ENCODE measurements at regions not wholly inside any gene's neighbourhood (a gene's known extent, or its start where the extent isn't known, plus 50 kb on each side); places are given as distances from the start of the nearest gene placed in this dataset.

GRCh38 chr10:78335691-78336401, 302.2 kb downstream of the RPS24 start:
- Histone ChIP-seq H3K18ac (ENCODE audit: low read length) (no peak overlapping the region), H2BK15ac (replicated peaks; ENCODE audit: low read depth) (no peak overlapping the region), H4K8ac (ENCODE audit: low read depth, low read length) (no peak overlapping the region), H3K4me2 (ENCODE audit: low read length) (no peak overlapping the region), H3K9ac (ENCODE audit: low read length) (no peak overlapping the region), H2BK5ac (ENCODE audit: low read length) (no peak overlapping the region), H4K5ac (ENCODE audit: low read length) (no peak overlapping the region), H3K27ac (ENCODE audit: low read depth, low read length) (no peak overlapping the region), H3K79me1 (ENCODE audit: low read length) (no peaks in the 10 kb centered on the region), H3K23ac (ENCODE audit: low read length) (no peak overlapping the region), H3K36me3 (ENCODE audit: control insufficient read depth, insufficient read depth, low read length) (no peaks in the 10 kb centered on the region), H3K27me3 (ENCODE audit: insufficient read depth, low read length, poor library complexity) (no peaks in the 10 kb centered on the region), H2BK120ac (ENCODE audit: low read depth, low read length) (no peak overlapping the region), H3K4me3 (ENCODE audit: low read length) (no peak overlapping the region), H3K56ac (ENCODE audit: low read length) (no peak overlapping the region), H3K79me2 (ENCODE audit: control insufficient read depth, insufficient read depth, low read length) (no peaks in the 10 kb centered on the region), H3K4me1 (ENCODE audit: control insufficient read depth, low read depth, low read length) (no peaks in the 10 kb centered on the region), H2AK5ac (ENCODE audit: low read length) (no peak overlapping the region), H3K4ac (ENCODE audit: low read depth, low read length) (no peak overlapping the region)
- DNase-seq = no peak
- no CpG with 5 or more reads among the region's 5 CpGs for WGBS (ENCODE audit: extremely low coverage, insufficient coverage, low lambda C conversion rate)

- no peak for DNase-seq
- no peaks in the 10 kb centered on the region for H3K36me3 ChIP-seq (ENCODE audit: control insufficient read depth, insufficient read depth, low read length)
- no peaks in the 10 kb centered on the region for H3K4me1 ChIP-seq (ENCODE audit: control insufficient read depth, low read depth, low read length)
- H4K8ac ChIP-seq (ENCODE audit: low read depth, low read length) = no peak overlapping the region
- H3K4me3 ChIP-seq (ENCODE audit: low read length) = no peak overlapping the region
- no peak overlapping the region for H3K4ac ChIP-seq (ENCODE audit: low read depth, low read length)
- WGBS (ENCODE audit: extremely low coverage, insufficient coverage, low lambda C conversion rate) = no CpG with 5 or more reads among the region's 2 CpGs
- H3K23ac ChIP-seq (ENCODE audit: low read length) = no peak overlapping the region
- no peak overlapping the region for H3K18ac ChIP-seq (ENCODE audit: low read length)
- no peak overlapping the region for H3K56ac ChIP-seq (ENCODE audit: low read length)
- no peak overlapping the region for H2AK5ac ChIP-seq (ENCODE audit: low read length)
- no peak overlapping the region for H2BK5ac ChIP-seq (ENCODE audit: low read length)
- no peaks in the 10 kb centered on the region for H3K27me3 ChIP-seq (ENCODE audit: insufficient read depth, low read length, poor library complexity)
- no peak overlapping the region for H2BK15ac ChIP-seq (replicated peaks; ENCODE audit: low read depth)
- no peaks in the 10 kb centered on the region for H3K79me2 ChIP-seq (ENCODE audit: control insufficient read depth, insufficient read depth, low read length)
- H3K79me1 ChIP-seq (ENCODE audit: low read length) = no peaks in the 10 kb centered on the region
- H4K5ac ChIP-seq (ENCODE audit: low read length) = no peak overlapping the region
- no peak overlapping the region for H3K9ac ChIP-seq (ENCODE audit: low read length)
- no peak overlapping the region for H3K4me2 ChIP-seq (ENCODE audit: low read length)
- no peak overlapping the region for H3K27ac ChIP-seq (ENCODE audit: low read depth, low read length)
- no peak overlapping the region for H2BK120ac ChIP-seq (ENCODE audit: low read depth, low read length)
Observed at GRCh38 chr10:78336402-78336791, 302.7 kb downstream of the RPS24 start.

GRCh38 chr10:78337016-78337415, 303.4 kb downstream of the RPS24 start:
- Histone ChIP-seq H3K36me3 (ENCODE audit: control insufficient read depth, insufficient read depth, low read length) (no peaks in the 10 kb centered on the region), H3K79me2 (ENCODE audit: control insufficient read depth, insufficient read depth, low read length) (no peaks in the 10 kb centered on the region), H2BK120ac (ENCODE audit: low read depth, low read length) (no peak overlapping the region), H4K5ac (ENCODE audit: low read length) (no peak overlapping the region), H3K4me1 (ENCODE audit: control insufficient read depth, low read depth, low read length) (no peaks in the 10 kb centered on the region), H3K9ac (ENCODE audit: low read length) (no peak overlapping the region), H2AK5ac (ENCODE audit: low read length) (no peak overlapping the region), H3K4me2 (ENCODE audit: low read length) (no peak overlapping the region), H3K4ac (ENCODE audit: low read depth, low read length) (no peak overlapping the region), H2BK5ac (ENCODE audit: low read length) (no peak overlapping the region), H3K79me1 (ENCODE audit: low read length) (no peaks in the 10 kb centered on the region), H3K56ac (ENCODE audit: low read length) (no peak overlapping the region), H3K4me3 (ENCODE audit: low read length) (no peak overlapping the region), H3K27ac (ENCODE audit: low read depth, low read length) (no peak overlapping the region), H2BK15ac (replicated peaks; ENCODE audit: low read depth) (no peak overlapping the region), H3K18ac (ENCODE audit: low read length) (no peak overlapping the region), H4K8ac (ENCODE audit: low read depth, low read length) (no peak overlapping the region), H3K23ac (ENCODE audit: low read length) (no peak overlapping the region), H3K27me3 (ENCODE audit: insufficient read depth, low read length, poor library complexity) (no peaks in the 10 kb centered on the region)
- WGBS (ENCODE audit: extremely low coverage, insufficient coverage, low lambda C conversion rate) = no CpG with 5 or more reads among the region's 4 CpGs
- DNase-seq = no peak

GRCh38 chr10:78337646-78338391, 304.2 kb downstream of the RPS24 start:
- Histone ChIP-seq H2BK15ac (replicated peaks; ENCODE audit: low read depth) (no peak overlapping the region), H3K23ac (ENCODE audit: low read length) (no peak overlapping the region), H3K9ac (ENCODE audit: low read length) (no peak overlapping the region), H3K56ac (ENCODE audit: low read length) (no peak overlapping the region), H2BK5ac (ENCODE audit: low read length) (no peak overlapping the region), H3K79me1 (ENCODE audit: low read length) (no peaks in the 10 kb centered on the region), H3K27ac (ENCODE audit: low read depth, low read length) (no peak overlapping the region), H2BK120ac (ENCODE audit: low read depth, low read length) (no peak overlapping the region), H3K18ac (ENCODE audit: low read length) (no peak overlapping the region), H3K36me3 (ENCODE audit: control insufficient read depth, insufficient read depth, low read length) (no peaks in the 10 kb centered on the region), H3K4me1 (ENCODE audit: control insufficient read depth, low read depth, low read length) (no peaks in the 10 kb centered on the region), H4K5ac (ENCODE audit: low read length) (no peak overlapping the region), H3K79me2 (ENCODE audit: control insufficient read depth, insufficient read depth, low read length) (no peaks in the 10 kb centered on the region), H3K4ac (ENCODE audit: low read depth, low read length) (no peak overlapping the region), H3K4me2 (ENCODE audit: low read length) (no peak overlapping the region), H3K4me3 (ENCODE audit: low read length) (no peak overlapping the region), H4K8ac (ENCODE audit: low read depth, low read length) (no peak overlapping the region), H2AK5ac (ENCODE audit: low read length) (no peak overlapping the region), H3K27me3 (ENCODE audit: insufficient read depth, low read length, poor library complexity) (no peaks in the 10 kb centered on the region)
- DNase-seq = no peak
- WGBS (ENCODE audit: extremely low coverage, insufficient coverage, low lambda C conversion rate) = no CpG with 5 or more reads among the region's 10 CpGs

GRCh38 chr10:78338717-78339116, 305.1 kb downstream of the RPS24 start:
- no peak overlapping the region for H2AK5ac ChIP-seq (ENCODE audit: low read length)
- H2BK120ac ChIP-seq (ENCODE audit: low read depth, low read length) = no peak overlapping the region
- no peak overlapping the region for H3K9ac ChIP-seq (ENCODE audit: low read length)
- H3K27ac ChIP-seq (ENCODE audit: low read depth, low read length) = no peak overlapping the region
- H2BK15ac ChIP-seq (replicated peaks; ENCODE audit: low read depth) = no peak overlapping the region
- no peaks in the 10 kb centered on the region for H3K36me3 ChIP-seq (ENCODE audit: control insufficient read depth, insufficient read depth, low read length)
- H3K56ac ChIP-seq (ENCODE audit: low read length) = no peak overlapping the region
- no peaks in the 10 kb centered on the region for H3K79me1 ChIP-seq (ENCODE audit: low read length)
- DNase-seq = no peak
- no peaks in the 10 kb centered on the region for H3K79me2 ChIP-seq (ENCODE audit: control insufficient read depth, insufficient read depth, low read length)
- H3K23ac ChIP-seq (ENCODE audit: low read length) = no peak overlapping the region
- H3K4me1 ChIP-seq (ENCODE audit: control insufficient read depth, low read depth, low read length) = no peaks in the 10 kb centered on the region
- no CpG with 5 or more reads among the region's 4 CpGs for WGBS (ENCODE audit: extremely low coverage, insufficient coverage, low lambda C conversion rate)
- H4K5ac ChIP-seq (ENCODE audit: low read length) = no peak overlapping the region
- no peak overlapping the region for H4K8ac ChIP-seq (ENCODE audit: low read depth, low read length)
- no peak overlapping the region for H2BK5ac ChIP-seq (ENCODE audit: low read length)
- H3K18ac ChIP-seq (ENCODE audit: low read length) = no peak overlapping the region
- H3K4me2 ChIP-seq (ENCODE audit: low read length) = no peak overlapping the region
- H3K4ac ChIP-seq (ENCODE audit: low read depth, low read length) = no peak overlapping the region
- H3K27me3 ChIP-seq (ENCODE audit: insufficient read depth, low read length, poor library complexity) = no peaks in the 10 kb centered on the region
- H3K4me3 ChIP-seq (ENCODE audit: low read length) = no peak overlapping the region

Data from mesendoderm (in vitro differentiated cells).